ENCODE measurements at regions not wholly inside any gene's neighbourhood (a gene's known extent, or its start where the extent isn't known, plus 50 kb on each side); places are given as distances from the start of the nearest gene placed in this dataset.

DNA sequence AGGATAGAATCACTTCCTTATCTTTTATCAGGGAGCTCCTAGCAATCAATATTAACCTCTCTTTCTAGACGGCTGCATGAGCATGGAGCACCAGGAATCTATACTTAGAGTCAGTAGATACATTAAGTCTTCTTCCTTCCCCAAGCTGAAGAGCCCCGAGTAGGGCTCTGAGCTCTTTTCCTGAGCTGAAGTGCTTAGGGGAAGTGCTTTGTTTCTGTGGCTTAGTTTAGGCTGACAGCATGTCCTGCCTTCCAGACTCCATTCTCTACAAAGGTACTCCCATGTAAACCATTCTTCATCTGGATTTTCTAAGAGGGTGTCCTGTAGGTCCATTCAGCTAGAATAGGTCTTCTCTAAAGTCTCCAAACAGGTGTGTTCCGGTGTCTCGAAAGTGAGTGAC is 127.5 kb upstream of the AFF2 start:
- H3K4me3 ChIP-seq (ENCODE audit: low read length) = no peak overlapping the region
- no peak overlapping the region for H3K27ac ChIP-seq (ENCODE audit: low read length)
- no peaks in the 10 kb centered on the region for H3K4me1 ChIP-seq (ENCODE audit: insufficient read depth, low read length)
- no peaks in the 10 kb centered on the region for H3K27me3 ChIP-seq (ENCODE audit: insufficient read depth, low read length)
- H3K9me3 ChIP-seq (ENCODE audit: insufficient read depth, low read depth, low read length) = no peaks in the 10 kb centered on the region
- H3K36me3 ChIP-seq (ENCODE audit: insufficient read depth, low read depth, low read length) = no peaks in the 10 kb centered on the region
- no peak overlapping the region for H3K9ac ChIP-seq (ENCODE audit: low read depth, low read length)

DNA sequence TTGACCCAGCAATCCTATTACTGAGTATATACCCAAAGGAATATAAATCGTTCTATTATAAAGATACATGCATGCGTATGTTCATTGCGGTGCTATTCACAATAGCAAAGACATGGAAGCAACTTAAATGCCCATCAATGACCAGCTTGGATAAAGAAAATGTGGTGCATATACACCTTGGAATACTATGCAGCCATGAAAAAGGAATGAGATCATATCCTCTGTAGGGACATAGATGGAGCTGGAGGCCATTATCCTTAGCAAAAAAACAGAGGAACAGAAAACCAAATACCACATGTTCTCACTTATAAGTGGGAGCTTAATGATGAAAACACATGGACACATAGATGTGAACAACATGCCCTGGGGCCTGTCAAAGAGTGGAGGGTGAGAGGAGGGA is 124.1 kb upstream of the AFF2 start:
- Histone ChIP-seq H3K4me3 (ENCODE audit: low read length) (no peak overlapping the region), H3K36me3 (ENCODE audit: insufficient read depth, low read depth, low read length) (no peaks in the 10 kb centered on the region), H3K4me1 (ENCODE audit: insufficient read depth, low read length) (peaks cover 4% of the 10 kb centered on the region; the same call in 1 of the 2 replicates), H3K9ac (ENCODE audit: low read depth, low read length) (no peak overlapping the region), H3K27me3 (ENCODE audit: insufficient read depth, low read length) (no peaks in the 10 kb centered on the region), H3K9me3 (ENCODE audit: insufficient read depth, low read depth, low read length) (no peaks in the 10 kb centered on the region), H3K27ac (ENCODE audit: low read length) (no peak overlapping the region)

DNA sequence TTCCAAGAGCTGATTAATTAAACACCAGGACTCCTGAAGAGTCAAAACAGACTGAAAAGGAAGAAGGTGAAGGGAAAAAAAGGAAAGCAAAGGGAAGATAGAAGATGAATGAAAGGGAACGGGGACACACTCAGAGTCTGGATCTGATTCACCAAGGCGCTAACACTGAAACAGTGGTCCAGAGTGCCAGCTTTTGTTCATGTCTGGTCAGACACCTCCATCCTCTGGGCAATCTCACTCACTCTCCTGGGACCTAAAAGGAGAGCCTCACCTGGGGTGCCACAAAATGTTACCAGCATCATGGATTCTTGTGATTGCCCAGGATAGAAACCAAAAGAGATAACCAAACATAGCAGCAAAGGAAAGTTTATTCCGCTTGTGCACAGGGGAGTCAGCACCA is 120.3 kb upstream of the AFF2 start:
- H3K27ac ChIP-seq (ENCODE audit: low read length) = no peak overlapping the region
- no peak overlapping the region for H3K9ac ChIP-seq (ENCODE audit: low read depth, low read length)

DNA sequence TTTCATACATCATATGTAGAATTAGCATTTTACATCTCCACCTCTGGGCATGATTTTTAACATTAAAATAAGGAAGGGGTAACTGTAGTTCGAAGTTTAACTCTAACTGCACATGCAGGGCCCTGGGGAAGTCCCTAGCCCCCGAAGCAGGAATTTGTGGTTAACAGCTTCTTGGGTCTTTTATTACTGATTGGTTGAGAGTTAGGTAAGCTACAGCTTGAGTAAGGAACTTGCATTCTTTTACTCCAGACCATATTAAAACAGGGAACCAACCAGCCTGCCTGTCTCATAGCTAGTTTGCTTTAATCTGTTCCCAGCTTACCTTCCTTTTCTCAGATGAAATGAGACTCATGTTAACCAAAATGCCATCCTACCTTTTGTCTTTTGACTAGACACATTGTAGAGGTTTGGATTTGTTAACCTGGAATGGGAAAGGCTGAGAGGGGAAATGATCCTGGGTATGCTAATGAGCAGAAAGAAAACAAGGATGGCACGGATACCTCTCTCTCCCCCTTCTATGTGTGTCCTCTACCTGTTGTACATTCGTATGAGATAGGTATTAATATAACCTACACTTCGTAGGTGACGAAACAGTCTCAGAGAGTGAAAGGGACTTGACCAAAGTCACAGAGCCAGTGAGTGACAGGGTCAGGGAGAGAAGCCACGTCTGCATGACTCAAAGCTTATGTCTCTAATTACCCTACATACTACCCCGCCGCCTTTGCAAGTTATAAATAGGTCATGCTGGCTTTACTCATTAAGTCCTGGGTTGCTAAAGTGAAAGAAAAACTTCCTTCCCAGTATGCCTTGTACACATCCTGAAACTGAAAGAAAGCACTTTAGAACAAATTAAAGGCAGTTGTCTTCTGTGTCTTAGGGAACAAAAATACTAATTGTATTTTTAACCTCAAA is 119.5 kb upstream of the AFF2 start:
- Histone ChIP-seq H3K4me3 (ENCODE audit: low read length) (no peak overlapping the region), H3K36me3 (ENCODE audit: insufficient read depth, low read depth, low read length) (no peaks in the 10 kb centered on the region), H3K9ac (ENCODE audit: low read depth, low read length) (no peak overlapping the region), H3K27ac (ENCODE audit: low read length) (no peak overlapping the region), H3K9me3 (ENCODE audit: insufficient read depth, low read depth, low read length) (no peaks in the 10 kb centered on the region), H3K27me3 (ENCODE audit: insufficient read depth, low read length) (no peaks in the 10 kb centered on the region), H3K4me1 (ENCODE audit: insufficient read depth, low read length) (peaks cover 9% of the 10 kb centered on the region; the same call in 1 of the 2 replicates)

More for the DNA sequence above, 120.3 kb upstream of the AFF2 start:
- H3K4me3 ChIP-seq (ENCODE audit: low read length) = no peak overlapping the region
- H3K27me3 ChIP-seq (ENCODE audit: insufficient read depth, low read length) = no peaks in the 10 kb centered on the region
- no peaks in the 10 kb centered on the region for H3K36me3 ChIP-seq (ENCODE audit: insufficient read depth, low read depth, low read length)
- no peaks in the 10 kb centered on the region for H3K9me3 ChIP-seq (ENCODE audit: insufficient read depth, low read depth, low read length)
- H3K4me1 ChIP-seq (ENCODE audit: insufficient read depth, low read length) = peaks cover 9% of the 10 kb centered on the region; the same call in 1 of the 2 replicates

DNA sequence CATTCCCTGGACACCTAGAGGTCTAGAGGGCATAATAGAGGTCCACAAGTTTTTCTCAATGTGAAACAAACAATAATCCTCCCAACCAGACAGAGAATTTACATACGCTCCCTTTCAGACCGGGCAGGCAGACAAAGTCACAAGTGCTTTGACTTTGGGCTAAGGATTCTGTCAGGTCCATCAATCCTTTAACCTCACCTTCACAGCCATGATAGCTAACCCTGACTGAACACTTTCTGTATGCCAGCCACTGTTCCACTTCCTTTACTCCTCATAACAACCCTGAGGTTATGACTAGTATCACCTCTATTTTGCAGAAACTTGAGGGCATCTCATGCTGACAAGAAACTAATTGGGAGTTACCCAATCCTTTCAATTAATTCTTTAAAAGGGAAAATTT is 118.8 kb upstream of the AFF2 start:
- Histone ChIP-seq H3K4me1 (ENCODE audit: insufficient read depth, low read length) (peaks cover 9% of the 10 kb centered on the region; the same call in 1 of the 2 replicates), H3K27ac (ENCODE audit: low read length) (no peak overlapping the region), H3K27me3 (ENCODE audit: insufficient read depth, low read length) (no peaks in the 10 kb centered on the region), H3K9ac (ENCODE audit: low read depth, low read length) (no peak overlapping the region), H3K36me3 (ENCODE audit: insufficient read depth, low read depth, low read length) (no peaks in the 10 kb centered on the region), H3K4me3 (ENCODE audit: low read length) (no peak overlapping the region), H3K9me3 (ENCODE audit: insufficient read depth, low read depth, low read length) (no peaks in the 10 kb centered on the region)

DNA sequence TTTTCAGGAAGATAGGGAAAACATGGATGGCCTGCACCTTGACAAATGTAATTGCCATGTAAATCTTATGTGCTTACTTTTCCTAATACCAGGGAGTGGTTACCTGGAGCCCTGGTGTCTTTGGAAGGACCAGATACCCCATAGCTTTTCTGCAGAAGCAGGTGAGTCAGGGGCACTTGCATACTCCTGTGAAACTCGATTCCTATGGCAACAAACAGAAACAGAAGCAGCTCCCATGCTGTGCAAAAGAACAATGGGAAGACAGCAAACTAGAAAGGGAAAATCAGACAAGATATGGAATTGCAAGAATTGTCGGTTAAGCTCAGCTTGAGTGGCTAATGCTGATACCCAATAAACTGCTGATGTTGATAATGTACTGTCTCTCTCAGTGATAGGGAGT is 117.4 kb upstream of the AFF2 start:
- Histone ChIP-seq H3K27ac (ENCODE audit: low read length) (no peak overlapping the region), H3K36me3 (ENCODE audit: insufficient read depth, low read depth, low read length) (no peaks in the 10 kb centered on the region), H3K9me3 (ENCODE audit: insufficient read depth, low read depth, low read length) (no peaks in the 10 kb centered on the region)

DNA sequence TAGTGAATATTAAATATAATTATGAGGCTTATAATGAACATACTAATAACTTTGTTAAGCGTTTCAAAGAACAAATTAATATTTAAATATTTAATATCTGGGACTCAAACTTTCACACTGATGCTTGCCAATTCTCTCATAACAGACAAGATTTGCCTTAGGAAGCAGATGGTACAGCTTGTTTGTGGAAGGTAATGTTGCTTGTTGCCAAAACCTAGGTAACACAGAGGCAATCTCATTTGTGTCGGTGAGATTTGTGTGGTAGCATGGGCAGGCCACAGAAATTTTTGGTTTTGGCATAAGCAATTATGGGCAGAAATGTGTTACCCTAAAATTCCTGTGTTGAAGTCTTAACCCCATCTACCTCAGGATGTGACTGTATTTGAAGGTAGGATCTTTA is 114.9 kb upstream of the AFF2 start:
- Histone ChIP-seq H3K36me3 (ENCODE audit: insufficient read depth, low read depth, low read length) (no peaks in the 10 kb centered on the region), H3K9me3 (ENCODE audit: insufficient read depth, low read depth, low read length) (no peaks in the 10 kb centered on the region), H3K27ac (ENCODE audit: low read length) (no peak overlapping the region), H3K4me3 (ENCODE audit: low read length) (no peak overlapping the region), H3K9ac (ENCODE audit: low read depth, low read length) (no peak overlapping the region), H3K4me1 (ENCODE audit: insufficient read depth, low read length) (peaks cover 9% of the 10 kb centered on the region; the same call in 1 of the 2 replicates), H3K27me3 (ENCODE audit: insufficient read depth, low read length) (no peaks in the 10 kb centered on the region)

More for the DNA sequence above, 117.4 kb upstream of the AFF2 start:
- Histone ChIP-seq H3K4me3 (ENCODE audit: low read length) (no peak overlapping the region), H3K27me3 (ENCODE audit: insufficient read depth, low read length) (no peaks in the 10 kb centered on the region), H3K9ac (ENCODE audit: low read depth, low read length) (no peak overlapping the region), H3K4me1 (ENCODE audit: insufficient read depth, low read length) (peaks cover 9% of the 10 kb centered on the region; the same call in 1 of the 2 replicates)

DNA sequence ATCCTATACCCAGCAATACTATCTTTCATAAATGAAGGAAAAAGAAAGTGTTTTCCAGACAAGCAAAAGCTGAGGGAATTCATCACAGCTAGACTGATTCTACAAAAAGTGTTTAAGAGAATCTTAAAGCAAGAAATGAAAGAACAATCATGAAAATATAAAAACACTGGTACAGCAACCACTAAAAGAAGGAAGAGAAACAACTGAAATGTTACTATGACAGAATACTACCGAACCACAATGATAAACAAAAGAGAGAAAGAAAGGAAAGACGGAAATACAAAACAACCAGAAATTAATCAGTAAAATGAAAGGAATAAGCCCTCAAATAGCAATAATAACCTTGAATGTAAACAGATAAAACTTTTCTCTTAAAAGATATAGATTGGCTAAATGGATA is 110.8 kb upstream of the AFF2 start:
- Histone ChIP-seq H3K27ac (ENCODE audit: low read length) (no peak overlapping the region), H3K4me1 (ENCODE audit: insufficient read depth, low read length) (no peaks in the 10 kb centered on the region), H3K9ac (ENCODE audit: low read depth, low read length) (no peak overlapping the region), H3K36me3 (ENCODE audit: insufficient read depth, low read depth, low read length) (no peaks in the 10 kb centered on the region), H3K9me3 (ENCODE audit: insufficient read depth, low read depth, low read length) (no peaks in the 10 kb centered on the region), H3K4me3 (ENCODE audit: low read length) (no peak overlapping the region), H3K27me3 (ENCODE audit: insufficient read depth, low read length) (no peaks in the 10 kb centered on the region)

DNA sequence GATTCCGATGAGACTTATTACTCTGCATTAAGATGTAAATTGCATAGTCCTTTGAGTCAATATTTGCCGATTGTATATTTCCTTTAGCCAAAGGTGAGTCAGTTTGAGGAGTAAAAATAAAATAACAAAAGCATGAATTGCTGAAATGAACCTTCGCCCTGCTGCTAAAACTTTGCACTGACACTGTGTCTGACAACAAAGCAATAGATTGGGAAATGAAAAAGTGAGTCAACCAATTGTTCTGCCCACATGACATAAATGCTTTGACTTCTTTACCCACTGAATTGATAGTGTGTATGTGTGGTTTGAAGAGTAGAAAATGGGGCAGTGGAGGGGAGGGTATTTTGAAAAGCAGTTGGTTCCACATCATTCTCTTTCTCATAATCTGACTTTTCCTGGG is 88.4 kb upstream of the AFF2 start:
- no peak overlapping the region for H3K27ac ChIP-seq (ENCODE audit: low read length)
- H3K4me1 ChIP-seq (ENCODE audit: insufficient read depth, low read length) = no peaks in the 10 kb centered on the region
- no peaks in the 10 kb centered on the region for H3K9me3 ChIP-seq (ENCODE audit: insufficient read depth, low read depth, low read length)
- no peak overlapping the region for H3K9ac ChIP-seq (ENCODE audit: low read depth, low read length)
- no peaks in the 10 kb centered on the region for H3K36me3 ChIP-seq (ENCODE audit: insufficient read depth, low read depth, low read length)
- no peak overlapping the region for H3K4me3 ChIP-seq (ENCODE audit: low read length)
- no peaks in the 10 kb centered on the region for H3K27me3 ChIP-seq (ENCODE audit: insufficient read depth, low read length)

DNA sequence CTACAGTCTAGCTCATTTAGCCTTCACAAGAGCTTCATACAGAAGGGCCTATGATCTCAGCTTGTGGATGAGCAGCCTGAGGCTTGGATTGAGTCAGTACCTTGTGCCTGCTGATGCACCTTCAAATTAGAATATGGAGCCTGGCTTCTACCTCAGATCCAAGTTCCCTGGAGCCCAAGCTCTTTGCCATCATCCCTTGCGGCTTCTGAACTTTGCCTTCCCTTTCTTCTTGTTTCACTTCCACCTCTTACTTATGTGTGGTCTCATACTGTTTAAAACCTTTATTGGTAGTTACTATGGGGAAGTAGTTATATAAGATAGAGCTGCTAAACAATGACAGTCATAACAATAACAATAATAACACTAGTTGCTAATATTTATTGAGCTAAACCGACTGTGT is 84.3 kb upstream of the AFF2 start:
- no peaks in the 10 kb centered on the region for H3K36me3 ChIP-seq (ENCODE audit: insufficient read depth, low read depth, low read length)
- H3K9ac ChIP-seq (ENCODE audit: low read depth, low read length) = no peak overlapping the region
- no peaks in the 10 kb centered on the region for H3K4me1 ChIP-seq (ENCODE audit: insufficient read depth, low read length)
- no peak overlapping the region for H3K27ac ChIP-seq (ENCODE audit: low read length)
- no peaks in the 10 kb centered on the region for H3K9me3 ChIP-seq (ENCODE audit: insufficient read depth, low read depth, low read length)
- no peaks in the 10 kb centered on the region for H3K27me3 ChIP-seq (ENCODE audit: insufficient read depth, low read length)
- no peak overlapping the region for H3K4me3 ChIP-seq (ENCODE audit: low read length)

DNA sequence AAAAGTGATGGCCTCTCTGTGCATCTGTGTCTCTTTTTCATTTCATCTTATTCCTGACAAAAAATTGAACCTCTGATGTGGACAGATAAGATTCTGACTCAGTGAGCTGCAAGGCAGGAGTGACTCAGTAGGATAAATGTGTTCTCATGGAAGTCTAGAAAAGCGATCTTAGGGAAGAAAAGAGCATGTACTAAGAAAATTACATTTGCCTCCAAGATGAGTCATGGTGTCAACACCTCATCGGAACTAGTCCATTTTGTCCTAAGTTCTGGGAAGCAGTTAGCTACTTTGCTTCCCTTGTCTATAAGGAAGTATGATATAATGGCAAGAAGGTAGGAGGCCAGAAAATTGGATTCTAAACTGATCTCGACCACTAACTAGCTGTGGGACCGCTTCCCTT is 83.5 kb upstream of the AFF2 start:
- no peaks in the 10 kb centered on the region for H3K9me3 ChIP-seq (ENCODE audit: insufficient read depth, low read depth, low read length)
- no peak overlapping the region for H3K4me3 ChIP-seq (ENCODE audit: low read length)
- H3K9ac ChIP-seq (ENCODE audit: low read depth, low read length) = no peak overlapping the region
- no peak overlapping the region for H3K27ac ChIP-seq (ENCODE audit: low read length)
- no peaks in the 10 kb centered on the region for H3K4me1 ChIP-seq (ENCODE audit: insufficient read depth, low read length)
- H3K36me3 ChIP-seq (ENCODE audit: insufficient read depth, low read depth, low read length) = no peaks in the 10 kb centered on the region
- no peaks in the 10 kb centered on the region for H3K27me3 ChIP-seq (ENCODE audit: insufficient read depth, low read length)

DNA sequence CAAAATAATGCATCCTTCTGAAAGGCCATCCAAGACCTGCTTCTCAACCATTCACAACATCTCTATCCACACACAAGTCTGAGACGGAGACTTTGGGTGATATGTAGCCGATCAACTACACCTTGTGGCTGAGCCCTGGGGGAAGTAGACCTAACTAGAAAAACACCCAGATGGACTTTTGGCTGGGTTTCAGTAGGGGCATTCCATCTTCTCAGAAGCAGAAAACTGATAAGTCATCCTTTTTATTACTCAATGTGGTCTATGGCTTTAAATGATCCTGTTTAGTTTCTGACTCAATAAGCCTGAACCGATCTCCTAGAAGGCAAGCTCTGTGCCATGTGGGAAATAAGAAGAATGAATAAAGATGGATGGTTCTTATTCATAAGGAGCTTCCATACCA is 82.5 kb upstream of the AFF2 start:
- no peaks in the 10 kb centered on the region for H3K36me3 ChIP-seq (ENCODE audit: insufficient read depth, low read depth, low read length)

More for the DNA sequence above, 82.5 kb upstream of the AFF2 start:
- Histone ChIP-seq H3K4me1 (ENCODE audit: insufficient read depth, low read length) (no peaks in the 10 kb centered on the region), H3K27me3 (ENCODE audit: insufficient read depth, low read length) (no peaks in the 10 kb centered on the region), H3K9me3 (ENCODE audit: insufficient read depth, low read depth, low read length) (no peaks in the 10 kb centered on the region), H3K27ac (ENCODE audit: low read length) (no peak overlapping the region), H3K9ac (ENCODE audit: low read depth, low read length) (no peak overlapping the region), H3K4me3 (ENCODE audit: low read length) (no peak overlapping the region)

Measured in iPS-20b (cell line).